Neural crest cell (in vitro differentiated cells): ENCODE measurements at regions not wholly inside any gene's neighbourhood (a gene's known extent, or its start where the extent isn't known, plus 50 kb on each side); places are given as distances from the start of the nearest gene placed in this dataset.

Source experiments
- DNase-seq: peaks from one replicate; pipeline ENCODE4 v3.0.0; 2021; ENCODE audit warnings: low read depth, mixed read lengths, low spot score
- H3K27ac Mint-ChIP-seq: one replicate; pipeline ENCODE4 v1.8.0; 2021; ENCODE audit warnings: mild to moderate bottlenecking, mixed read lengths; ENCODE audit not compliant: unreplicated experiment
- H3K27me3 Mint-ChIP-seq: 2 replicates; pipeline ENCODE4 v1.8.0; 2021; ENCODE audit warnings: low read depth, mild to moderate bottlenecking, mixed read lengths
- H3K36me3 Mint-ChIP-seq: 2 replicates; pipeline ENCODE4 v1.8.0; 2021; ENCODE audit warnings: low read depth, mild to moderate bottlenecking, mixed read lengths
- H3K4me1 Mint-ChIP-seq: 2 replicates; pipeline ENCODE4 v1.8.0; 2021; ENCODE audit warnings: mixed read lengths
- H3K4me3 Mint-ChIP-seq: one replicate; pipeline ENCODE4 v1.8.0; 2021; ENCODE audit warnings: mild to moderate bottlenecking, mixed read lengths
- H3K9me3 Mint-ChIP-seq: 2 replicates; pipeline ENCODE4 v1.8.0; 2021; ENCODE audit warnings: mixed read lengths
- CTCF ChIP-seq: fragments of 200-600 bp; sonication (generic); conservative IDR thresholded peaks from 2 replicates; pipeline ENCODE4 v1.5.0; 2021; ENCODE audit warnings: antibody characterized with exemption, mild to moderate bottlenecking

- H3K27ac Mint-ChIP-seq = no peak overlapping the region
- no peak for DNase-seq
- H3K36me3 Mint-ChIP-seq = no peaks in the 10 kb centered on the region
- H3K4me3 Mint-ChIP-seq = no peak overlapping the region
- peaks cover 1% of the 10 kb centered on the region for H3K27me3 Mint-ChIP-seq
- no peak for TF ChIP-seq CTCF
- H3K4me1 Mint-ChIP-seq = peaks cover 5% of the 10 kb centered on the region
- no peaks in the 10 kb centered on the region for H3K9me3 Mint-ChIP-seq
These were observed 171.9 kb downstream of the FAM43A start for GRCh38 chr3:194857469-194858113.

GRCh38 chr3:194858382-194858781 is 172.7 kb downstream of the FAM43A start:
- H3K9me3 Mint-ChIP-seq = no peaks in the 10 kb centered on the region
- H3K4me1 Mint-ChIP-seq = peaks cover 5% of the 10 kb centered on the region
- DNase-seq = no peak
- TF ChIP-seq CTCF = no peak
- peaks cover 9% of the 10 kb centered on the region for H3K27me3 Mint-ChIP-seq
- no peaks in the 10 kb centered on the region for H3K36me3 Mint-ChIP-seq
- no peak overlapping the region for H3K4me3 Mint-ChIP-seq
- no peak overlapping the region for H3K27ac Mint-ChIP-seq

- no peaks in the 10 kb centered on the region for H3K4me1 Mint-ChIP-seq
- H3K36me3 Mint-ChIP-seq = no peaks in the 10 kb centered on the region
- peaks cover 11% of the 10 kb centered on the region for H3K27me3 Mint-ChIP-seq
- no peak overlapping the region for H3K27ac Mint-ChIP-seq
- no peak for TF ChIP-seq CTCF
- DNase-seq = no peak
- no peaks in the 10 kb centered on the region for H3K9me3 Mint-ChIP-seq
- no peak overlapping the region for H3K4me3 Mint-ChIP-seq
These were observed 175.0 kb downstream of the FAM43A start for GRCh38 chr3:194860725-194861124.

- Mint-ChIP-seq H3K4me3 (no peak overlapping the region), H3K9me3 (no peaks in the 10 kb centered on the region), H3K27ac (no peak overlapping the region), H3K27me3 (peaks cover 11% of the 10 kb centered on the region), H3K36me3 (no peaks in the 10 kb centered on the region), H3K4me1 (no peaks in the 10 kb centered on the region)
- DNase-seq = no peak
- no peak for TF ChIP-seq CTCF
These were observed 175.7 kb downstream of the FAM43A start for GRCh38 chr3:194861375-194861774.

GRCh38 chr3:194865061-194865460 is 179.4 kb downstream of the FAM43A start:
- Mint-ChIP-seq H3K9me3 (no peaks in the 10 kb centered on the region), H3K4me1 (no peaks in the 10 kb centered on the region), H3K36me3 (no peaks in the 10 kb centered on the region), H3K27me3 (peaks cover 11% of the 10 kb centered on the region), H3K4me3 (no peak overlapping the region), H3K27ac (no peak overlapping the region)
- no peak for DNase-seq
- TF ChIP-seq CTCF = no peak
